K562 (cell line): ENCODE measurements at regions not wholly inside any gene's neighbourhood (a gene's known extent, or its start where the extent isn't known, plus 50 kb on each side); places are given as distances from the start of the nearest gene placed in this dataset.

ENCODE experiments used
- BCL6 ChIP-seq: fragments of 250-450 bp; sonication (Bioruptor Pico); IDR thresholded peaks from 2 replicates; pipeline ENCODE4 v1.4.0; 2020
- BCOR ChIP-seq: fragments of 450-650 bp; IDR thresholded peaks from 2 replicates; pipeline ENCODE4 v1.6.1; 2016
- BMI1 ChIP-seq: fragments of 150-350 bp; IDR thresholded peaks from 2 replicates; pipeline ENCODE4 v1.6.1; 2014; ENCODE audit warnings: low read length
- C11orf30 ChIP-seq: fragments of 450-650 bp; IDR thresholded peaks from 2 replicates; pipeline ENCODE4 v1.6.1; 2016; ENCODE audit warnings: low read depth, mild to moderate bottlenecking
- GABPA ChIP-seq: fragments of 200-800 bp; sonication (Bioruptor generic); conservative IDR thresholded peaks from 2 replicates; pipeline ENCODE4 v1.6.1; 2016; ENCODE audit warnings: low read depth, missing genetic modification characterization, missing compliant biosample characterization
- GABPB1 ChIP-seq: sonication (generic); formaldehyde crosslinking; IDR thresholded peaks from 2 replicates; pipeline ENCODE4 v1.8.0; 2022; ENCODE audit warnings: mild to moderate bottlenecking, missing genetic modification reagents
- HDAC3 ChIP-seq: fragments of 450-650 bp; IDR thresholded peaks from 2 replicates; pipeline ENCODE4 v1.6.1; 2018; ENCODE audit warnings: borderline replicate concordance, mild to moderate bottlenecking, moderate library complexity; ENCODE audit not compliant: partially characterized antibody
- MAFF ChIP-seq: IDR thresholded peaks from 2 replicates; pipeline ENCODE4 v1.6.1; 2012; ENCODE audit warnings: low read length, improper control_type of control experiment
- MAFG ChIP-seq: fragments of 450-650 bp; conservative IDR thresholded peaks from 2 replicates; pipeline ENCODE4 v1.6.1; 2016; ENCODE audit warnings: missing genetic modification characterization, missing compliant biosample characterization
- MAFK ChIP-seq: IDR thresholded peaks from 2 replicates; pipeline ENCODE4 v1.6.1; 2011; ENCODE audit warnings: low read length, improper control_type of control experiment
- NCOR1 ChIP-seq: fragments of 450-650 bp; IDR thresholded peaks from 2 replicates; pipeline ENCODE4 v1.6.1; 2016; ENCODE audit warnings: mild to moderate bottlenecking, moderate library complexity
- NFE2 ChIP-seq: IDR thresholded peaks from 2 replicates; pipeline ENCODE4 v1.6.1; 2014; ENCODE audit warnings: antibody characterized with exemption, low read depth
- NFE2L1 ChIP-seq: fragments of 450-650 bp; IDR thresholded peaks from 2 replicates; pipeline ENCODE4 v1.6.1; 2016; ENCODE audit warnings: missing genetic modification characterization, low read depth, mild to moderate bottlenecking, missing compliant biosample characterization, moderate library complexity, borderline replicate concordance
- RNF2 ChIP-seq: sonication (generic); IDR thresholded peaks from 2 replicates; pipeline ENCODE4 v1.6.1; 2016
- SNIP1 ChIP-seq: fragments of 450-650 bp; IDR thresholded peaks from 2 replicates; pipeline ENCODE4 v1.7.1; 2017; ENCODE audit warnings: low read depth, mild to moderate bottlenecking
- SRSF9 ChIP-seq: fragments of 200-400 bp; formaldehyde crosslinking; IDR thresholded peaks from 2 replicates; pipeline ENCODE4 v1.6.1; 2017; ENCODE audit warnings: low read depth, low read length, borderline replicate concordance
- ZC3H4 ChIP-seq: sonication (generic); formaldehyde crosslinking; IDR thresholded peaks from 2 replicates; pipeline ENCODE4 v1.9.0; 2021; ENCODE audit warnings: missing genetic modification reagents, borderline replicate concordance
- ZNF551 ChIP-seq: fragments of 250-450 bp; sonication (Bioruptor Pico); IDR thresholded peaks from 2 replicates; pipeline ENCODE4 v1.5.0; 2021; ENCODE audit warnings: mild to moderate bottlenecking, moderate library complexity
- ZNF695 ChIP-seq: fragments of 450-650 bp; formaldehyde crosslinking; IDR thresholded peaks from 2 replicates; pipeline ENCODE4 v1.4.0; 2020; ENCODE audit warnings: mild to moderate bottlenecking, moderate library complexity
- ZNF780A ChIP-seq: fragments of 250-450 bp; sonication (Bioruptor Pico); IDR thresholded peaks from 2 replicates; pipeline ENCODE4 v1.5.0; 2021; ENCODE audit warnings: mild to moderate bottlenecking
- ZZZ3 ChIP-seq: fragments of 450-650 bp; IDR thresholded peaks from 2 replicates; pipeline ENCODE4 v1.6.1; 2016; ENCODE audit warnings: antibody characterized with exemption, mild to moderate bottlenecking, moderate library complexity
- TF ChIP-seq, protein P1 (sequence below): IDR thresholded peaks from 2 replicates; pipeline ENCODE4 v1.6.1; 2016; ENCODE audit warnings: missing genetic modification characterization, missing compliant biosample characterization
- TF ChIP-seq, protein P2 (sequence below), 2 experiments: fragments of 250-450 bp in 1 of 2; fragments of 450-650 bp in 1 of 2; sonication (Bioruptor Pico) in 1 of 2; IDR thresholded peaks; 2 replicates each; pipeline versions ENCODE4 v1.6.1 to v1.8.0; 2016 to 2021; ENCODE audit warnings: mild to moderate bottlenecking in 2 of 2, moderate library complexity in 2 of 2, missing compliant biosample characterization in 1 of 2, missing genetic modification characterization in 1 of 2
- TF ChIP-seq, protein P3 (sequence below): fragments of 250-450 bp; sonication (Bioruptor Pico); IDR thresholded peaks from 2 replicates; pipeline ENCODE4 v1.4.0; 2020

DNA sequence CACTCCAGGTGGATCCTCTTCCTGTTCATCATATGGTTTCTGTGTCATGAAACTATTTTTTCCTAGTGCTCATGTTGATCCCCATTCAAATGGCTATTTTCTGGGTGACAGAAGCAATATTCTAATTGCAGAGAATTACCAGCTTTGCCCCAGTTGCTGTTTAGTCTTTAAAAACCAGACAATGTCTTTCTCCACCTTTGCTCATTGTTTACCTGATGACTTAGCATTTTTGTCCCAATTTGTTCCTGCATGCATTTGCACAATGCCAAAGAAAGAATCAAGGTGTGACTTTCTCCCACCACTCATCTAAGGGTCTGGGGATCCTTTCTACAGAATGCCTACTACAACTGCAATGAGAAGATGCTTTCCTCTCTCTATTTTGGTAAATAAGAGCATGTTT, 439.9 kb upstream of the MAF start (continued):
- TF ChIP-seq NFE2L1 (tag) (0 out of 2 replicates have a peak, but pooled peaks have one; percentile 12), ZNF551 (CRISPR knock-in tag) (no peak), GABPA (tag) (no peak), MAFF (peak; percentile 68; the same call in 1 of the 2 replicates), HDAC3 (no peak), RNF2 (no peak), BCL6 (CRISPR knock-in tag) (no peak), C11orf30 (peak; percentile 87), BCOR (no peak), SNIP1 (no peak), ZC3H4 (CRISPR knock-in tag) (no peak), SRSF9 (no peak), NFE2 (peak; percentile 54; the same call in 1 of the 2 replicates), MAFG (peak; percentile 81), ZZZ3 (no peak), NCOR1 (no peak), MAFK (peak; percentile 57; the same call in 1 of the 2 replicates), ZNF780A (CRISPR knock-in tag) (no peak), ZNF695 (CRISPR knock-in tag) (no peak), BMI1 (no peak), GABPB1 (CRISPR knock-in tag) (no peak)
- TF ChIP-seq, protein P1, sequence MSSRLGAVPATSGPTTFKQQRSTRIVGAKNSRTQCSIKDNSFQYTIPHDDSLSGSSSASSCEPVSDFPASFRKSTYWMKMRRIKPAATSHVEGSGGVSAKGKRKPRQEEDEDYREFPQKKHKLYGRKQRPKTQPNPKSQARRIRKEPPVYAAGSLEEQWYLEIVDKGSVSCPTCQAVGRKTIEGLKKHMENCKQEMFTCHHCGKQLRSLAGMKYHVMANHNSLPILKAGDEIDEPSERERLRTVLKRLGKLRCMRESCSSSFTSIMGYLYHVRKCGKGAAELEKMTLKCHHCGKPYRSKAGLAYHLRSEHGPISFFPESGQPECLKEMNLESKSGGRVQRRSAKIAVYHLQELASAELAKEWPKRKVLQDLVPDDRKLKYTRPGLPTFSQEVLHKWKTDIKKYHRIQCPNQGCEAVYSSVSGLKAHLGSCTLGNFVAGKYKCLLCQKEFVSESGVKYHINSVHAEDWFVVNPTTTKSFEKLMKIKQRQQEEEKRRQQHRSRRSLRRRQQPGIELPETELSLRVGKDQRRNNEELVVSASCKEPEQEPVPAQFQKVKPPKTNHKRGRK = no peak
- TF ChIP-seq, protein P2, sequence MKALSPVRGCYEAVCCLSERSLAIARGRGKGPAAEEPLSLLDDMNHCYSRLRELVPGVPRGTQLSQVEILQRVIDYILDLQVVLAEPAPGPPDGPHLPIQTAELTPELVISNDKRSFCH (CRISPR knock-in tag; IDR thresholded peaks at IDR 0.05) = no peak
- TF ChIP-seq, protein P2 (tag; IDR thresholded peaks at IDR 0.05) = no peak
- TF ChIP-seq, protein P3, sequence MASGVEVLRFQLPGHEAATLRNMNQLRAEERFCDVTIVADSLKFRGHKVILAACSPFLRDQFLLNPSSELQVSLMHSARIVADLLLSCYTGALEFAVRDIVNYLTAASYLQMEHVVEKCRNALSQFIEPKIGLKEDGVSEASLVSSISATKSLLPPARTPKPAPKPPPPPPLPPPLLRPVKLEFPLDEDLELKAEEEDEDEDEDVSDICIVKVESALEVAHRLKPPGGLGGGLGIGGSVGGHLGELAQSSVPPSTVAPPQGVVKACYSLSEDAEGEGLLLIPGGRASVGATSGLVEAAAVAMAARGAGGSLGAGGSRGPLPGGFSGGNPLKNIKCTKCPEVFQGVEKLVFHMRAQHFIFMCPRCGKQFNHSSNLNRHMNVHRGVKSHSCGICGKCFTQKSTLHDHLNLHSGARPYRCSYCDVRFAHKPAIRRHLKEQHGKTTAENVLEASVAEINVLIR (CRISPR knock-in tag) = no peak
